ENCODE measurements at regions not wholly inside any gene's neighbourhood (a gene's known extent, or its start where the extent isn't known, plus 50 kb on each side); places are given as distances from the start of the nearest gene placed in this dataset.

DNA sequence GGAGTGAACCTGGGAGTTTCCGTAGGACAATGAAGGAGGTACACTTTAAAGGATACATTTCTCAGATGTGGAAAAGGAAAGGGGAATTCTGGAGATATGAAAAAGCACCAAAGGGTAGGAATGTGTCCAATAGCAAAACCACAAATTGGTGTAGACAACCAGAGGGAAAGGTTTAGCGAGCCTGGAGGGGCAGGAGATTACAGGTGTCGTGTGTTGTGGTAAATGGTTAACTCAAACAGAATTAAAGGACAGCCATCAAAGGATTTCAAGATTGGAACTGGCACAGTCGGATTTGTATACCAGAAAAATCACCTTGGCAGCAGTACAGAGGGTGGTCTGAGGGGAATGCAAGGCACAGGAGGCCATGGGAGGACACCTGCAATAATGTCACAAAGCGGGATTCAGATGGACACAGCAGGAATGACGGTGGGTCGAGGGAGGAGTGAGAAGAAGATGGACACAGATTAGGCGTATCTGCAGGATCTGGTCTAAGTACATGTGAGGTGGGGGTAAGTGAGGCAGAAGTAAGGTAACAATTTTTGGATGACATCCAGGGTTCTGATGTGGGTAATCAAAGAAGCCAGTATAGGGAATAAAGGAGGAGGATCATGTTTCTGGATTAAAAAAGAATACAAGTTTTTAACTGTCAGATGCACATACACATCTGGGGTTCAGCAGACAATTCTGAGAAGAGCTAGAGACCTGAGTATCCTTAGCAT, 361.6 kb downstream of the KLF12 start:
- Mint-ChIP-seq H3K27ac (peak overlapping the region; percentile 8), H3K27me3 (no peaks in the 10 kb centered on the region), H3K4me3 (no peak overlapping the region), H3K36me3 (ENCODE audit: low read depth) (peaks cover 27% of the 10 kb centered on the region), H3K4me1 (ENCODE audit: low read depth) (peaks cover 36% of the 10 kb centered on the region), H3K9me3 (peaks cover 19% of the 10 kb centered on the region)
- ATAC-seq (no peak), DNase-seq (no peak)
- ChIA-PET CTCF (no interaction called here), POLR2A (no interaction called here)
- no peak for TF ChIP-seq CTCF (IDR thresholded peaks at IDR 0.05)
- intact Hi-C loops (cut with micrococcal nuclease) = no loop called here

- POLR2A ChIA-PET = interaction anchor here (1.4 kb wide), 1 partner anchor 11 kb away, joined by 4 read pairs; no protein-coding TSS in a partner anchor
- Mint-ChIP-seq H3K27me3 (no peaks in the 10 kb centered on the region), H3K4me1 (ENCODE audit: low read depth) (peaks cover 60% of the 10 kb centered on the region), H3K9me3 (peaks cover 14% of the 10 kb centered on the region), H3K27ac (peak overlapping the region; percentile 97), H3K4me3 (no peak overlapping the region), H3K36me3 (ENCODE audit: low read depth) (peaks cover 30% of the 10 kb centered on the region)
- CTCF ChIA-PET = interaction anchor here (0.7 to 3.8 kb wide), 21 partner anchors 8 to 522 kb away, joined by 3 to 34 read pairs (median 4); no protein-coding TSS in a partner anchor
- peak; percentile 77 for TF ChIP-seq CTCF (IDR thresholded peaks at IDR 0.05)
- ATAC-seq = no peak
- intact Hi-C loops (cut with micrococcal nuclease) = loop anchor here (10.0 kb wide), 1 partner anchor 367 kb away; the partner anchor contains the start of gene KLF12
- DNase-seq = peak; percentile 64
Measured at GRCh38 chr13:73767747-73768315, 366.4 kb downstream of the KLF12 start.

DNA sequence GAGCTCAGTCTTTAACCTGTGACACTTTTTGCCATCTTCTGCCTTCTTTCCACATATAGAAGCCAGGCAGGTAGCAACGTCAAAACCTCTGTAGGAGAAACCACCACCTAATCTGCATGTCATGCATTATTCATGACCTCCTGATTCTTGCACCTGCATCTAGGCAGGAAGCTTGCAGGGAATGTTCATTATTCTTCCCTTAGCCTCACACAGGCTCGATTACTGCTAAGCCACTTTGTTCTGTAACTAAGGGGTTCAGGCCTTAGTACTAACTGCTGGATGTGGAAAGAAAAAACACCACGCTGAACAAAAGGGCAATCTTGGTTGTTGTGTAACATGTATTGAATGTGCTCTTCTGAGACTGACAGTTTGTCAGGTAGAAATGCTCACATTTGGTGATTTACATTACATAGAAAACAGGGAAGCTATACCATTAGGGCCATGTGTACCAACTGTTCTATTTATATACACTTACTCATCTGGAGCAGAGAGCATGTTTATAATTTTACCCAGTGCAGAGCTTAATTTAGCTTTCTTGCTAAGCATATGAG, 366.9 kb downstream of the KLF12 start:
- ChIA-PET CTCF (interaction anchor here (0.7 to 3.8 kb wide), 18 partner anchors 9 to 522 kb away, joined by 3 to 34 read pairs (median 4); no protein-coding TSS in a partner anchor), POLR2A (interaction anchor here (1.4 kb wide), 1 partner anchor 12 kb away, joined by 4 read pairs; no protein-coding TSS in a partner anchor)
- intact Hi-C loops (cut with micrococcal nuclease) = loop anchor here (10.0 kb wide), 1 partner anchor 368 kb away; the partner anchor contains the start of gene KLF12
- H3K27me3 Mint-ChIP-seq = no peaks in the 10 kb centered on the region
- no peak for DNase-seq
- peaks cover 28% of the 10 kb centered on the region for H3K36me3 Mint-ChIP-seq (ENCODE audit: low read depth)
- peaks cover 60% of the 10 kb centered on the region for H3K4me1 Mint-ChIP-seq (ENCODE audit: low read depth)
- no peak for ATAC-seq
- peaks cover 9% of the 10 kb centered on the region for H3K9me3 Mint-ChIP-seq
- peak overlapping the region; percentile 97 for H3K27ac Mint-ChIP-seq
- H3K4me3 Mint-ChIP-seq = no peak overlapping the region
- TF ChIP-seq CTCF (IDR thresholded peaks at IDR 0.05) = no peak

DNA sequence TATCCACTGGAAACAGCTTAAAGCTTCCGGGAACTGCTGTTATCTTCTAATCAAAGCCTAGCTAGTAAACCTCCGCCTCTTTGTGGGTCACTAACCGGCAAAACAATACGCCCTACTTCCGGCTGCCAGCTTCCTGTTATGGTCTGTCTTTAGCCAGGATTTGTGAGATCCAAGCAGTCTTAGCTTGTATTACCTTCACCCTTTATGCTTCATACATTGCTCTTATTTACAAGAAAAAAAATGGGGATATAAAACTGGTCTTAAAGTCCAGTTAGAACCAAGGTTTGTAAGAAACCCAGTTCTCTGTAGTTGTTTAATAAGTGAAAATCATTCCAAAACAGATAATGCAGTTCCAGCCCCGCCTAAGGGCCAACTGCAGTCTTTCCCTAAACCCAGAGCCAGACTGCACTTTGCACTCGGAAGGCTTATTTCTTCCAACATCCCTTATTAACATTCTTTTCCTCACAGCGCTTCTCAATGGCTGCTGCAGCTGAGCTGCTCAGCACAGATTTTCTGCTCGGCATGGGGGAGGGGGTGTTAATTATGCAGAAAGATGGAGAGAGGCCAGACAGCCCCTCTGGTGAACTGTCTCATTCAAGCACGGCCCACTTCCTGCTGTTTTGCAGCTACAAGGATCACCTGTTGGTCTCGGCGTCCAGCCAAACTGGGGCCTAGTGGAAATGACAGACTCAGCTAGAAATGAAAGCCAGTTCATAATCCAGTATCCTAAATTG, 368.4 kb downstream of the KLF12 start:
- POLR2A ChIA-PET = interaction anchor here (0.6 kb wide), 1 partner anchor 19 kb away, joined by 3 read pairs; no protein-coding TSS in a partner anchor
- Mint-ChIP-seq H3K4me1 (ENCODE audit: low read depth) (peaks cover 71% of the 10 kb centered on the region), H3K27ac (peak overlapping the region; percentile 97), H3K27me3 (no peaks in the 10 kb centered on the region), H3K9me3 (peaks cover under 1% of the 10 kb centered on the region), H3K4me3 (peak overlapping the region; percentile 67), H3K36me3 (ENCODE audit: low read depth) (peaks cover 26% of the 10 kb centered on the region)
- no peak for TF ChIP-seq CTCF (IDR thresholded peaks at IDR 0.05)
- intact Hi-C loops (cut with micrococcal nuclease) = loop anchor here (10.0 kb wide), 1 partner anchor 369 kb away; the partner anchor contains the start of gene KLF12
- CTCF ChIA-PET = interaction anchor here (1.1 to 3.8 kb wide), 6 partner anchors 10 to 523 kb away, joined by 3 to 34 read pairs (median 4); no protein-coding TSS in a partner anchor
- DNase-seq = peak; percentile 93
- ATAC-seq = peak; percentile 95
